Neural cell (in vitro differentiated cells): ENCODE measurements at regions not wholly inside any gene's neighbourhood (a gene's known extent, or its start where the extent isn't known, plus 50 kb on each side); places are given as distances from the start of the nearest gene placed in this dataset.

ENCODE experiments used
- EP300 ChIP-seq: fragments of 450-650 bp; conservative IDR thresholded peaks from 2 replicates; pipeline ENCODE4 v1.6.1; 2014; ENCODE audit warnings: antibody characterized with exemption, mild to moderate bottlenecking, moderate library complexity; ENCODE audit not compliant: poor library complexity, severe bottlenecking
- EZH2 ChIP-seq: fragments of 200-600, 300-800 bp; shearing (Covaris generic), sonication (generic); IDR thresholded peaks from 2 replicates; pipeline ENCODE4 v1.6.1; 2014; ENCODE audit warnings: antibody characterized with exemption, low read length, borderline replicate concordance, mild to moderate bottlenecking; ENCODE audit not compliant: insufficient read depth, poor library complexity, severe bottlenecking
- POLR2AphosphoS5 ChIP-seq: IDR thresholded peaks from 2 replicates; pipeline ENCODE4 v1.6.1; 2012

DNA sequence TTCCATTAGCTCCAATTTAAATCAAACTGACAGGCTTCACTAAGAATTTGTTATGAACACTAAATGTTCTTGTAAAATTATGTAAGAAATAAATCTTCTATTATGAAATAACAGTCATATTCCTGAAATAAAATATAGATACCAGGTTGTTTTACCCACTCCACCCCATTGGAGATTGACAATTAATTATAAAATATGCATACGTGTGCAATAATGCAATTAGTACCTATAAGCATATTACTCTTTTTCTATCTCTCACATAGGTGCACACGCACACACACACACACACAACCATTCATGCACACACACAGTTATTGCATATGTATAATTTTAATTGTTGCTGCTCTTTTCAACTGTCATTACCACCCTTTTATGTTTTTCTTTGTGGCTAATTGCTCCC is 395.7 kb downstream of the SLITRK5 start:
- TF ChIP-seq EZH2 (no peak), EP300 (no peak), POLR2AphosphoS5 (no peak)
